ENCODE measurements at regions not wholly inside any gene's neighbourhood (a gene's known extent, or its start where the extent isn't known, plus 50 kb on each side); places are given as distances from the start of the nearest gene placed in this dataset.

- no peak overlapping the region for H2BK120ac ChIP-seq (replicated peaks; ENCODE audit: low read depth, low read length)
- ChIA-PET CTCF (ENCODE audit: partially characterized antibody) (interaction anchor here (0.8 to 1.3 kb wide), 2 partner anchors 37 to 111 kb away, joined by 3 read pairs; no protein-coding TSS in a partner anchor), POLR2A (ENCODE audit: partially characterized antibody) (no interaction called here)
- H3K18ac ChIP-seq (ENCODE audit: extremely low read depth, low read length) = no peak overlapping the region
- no peak overlapping the region for H3K9ac ChIP-seq (replicated peaks in 1 of 4; ENCODE audit: extremely low read depth in 1 of 4, low read depth in 3 of 4, low read length in 3 of 4)
- TF ChIP-seq JUND (IDR thresholded peaks at IDR 0.05; ENCODE audit: low read length) (no peak), CEBPB (IDR thresholded peaks at IDR 0.05; ENCODE audit: low read depth, low read length) (no peak), MAFK (IDR thresholded peaks at IDR 0.05; ENCODE audit: low read depth, low read length) (no peak), CHD1 (IDR thresholded peaks at IDR 0.05; ENCODE audit: low read depth, low read length) (no peak), SIN3A (conservative IDR thresholded peaks at IDR 0.05 in 1 of 2, IDR thresholded peaks at IDR 0.05 in 1 of 2; ENCODE audit: low read depth in 1 of 2, low read length in 2 of 2) (no peak), EZH2 (IDR thresholded peaks at IDR 0.05; ENCODE audit: low read depth, low read length, severe bottlenecking) (no peak), KDM4A (IDR thresholded peaks at IDR 0.05; ENCODE audit: low read depth, low read length, severe bottlenecking) (no peak), NRF1 (IDR thresholded peaks at IDR 0.05; ENCODE audit: low read depth, low read length) (no peak), SP2 (IDR thresholded peaks at IDR 0.05; ENCODE audit: low read length) (no peak), RAD21 (IDR thresholded peaks at IDR 0.05 in 1 of 2, conservative IDR thresholded peaks at IDR 0.05 in 1 of 2; ENCODE audit: low read depth in 2 of 2, low read length in 2 of 2) (no peak), YY1 (IDR thresholded peaks at IDR 0.05; ENCODE audit: low read depth, low read length) (no peak), HDAC6 (IDR thresholded peaks at IDR 0.05; ENCODE audit: low read depth, low read length) (no peak)
- TF ChIP-seq, protein P1, sequence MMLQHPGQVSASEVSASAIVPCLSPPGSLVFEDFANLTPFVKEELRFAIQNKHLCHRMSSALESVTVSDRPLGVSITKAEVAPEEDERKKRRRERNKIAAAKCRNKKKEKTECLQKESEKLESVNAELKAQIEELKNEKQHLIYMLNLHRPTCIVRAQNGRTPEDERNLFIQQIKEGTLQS (IDR thresholded peaks at IDR 0.05; ENCODE audit: insufficient read depth, low read depth, low read length) = no peak
- H3K27ac ChIP-seq (ENCODE audit: low read depth, low read length) = no peak overlapping the region
- no peak overlapping the region for H3K4ac ChIP-seq (replicated peaks; ENCODE audit: insufficient read length, low read depth, low read length)
- no peaks in the 10 kb centered on the region for H3K79me2 ChIP-seq (ENCODE audit: control insufficient read depth in 1 of 2, insufficient read depth in 2 of 2, low read length in 2 of 2)
- H3K4me2 ChIP-seq (ENCODE audit: insufficient read depth in 1 of 2, low read depth in 2 of 2, low read length in 2 of 2) = 0 out of 4 replicates have a peak overlapping the region, but pooled peaks of 1 of the 2 experiments have one; percentile 28
- H2AK5ac ChIP-seq (ENCODE audit: low read depth, low read length) = no peak overlapping the region
- H4K8ac ChIP-seq (ENCODE audit: extremely low read depth, insufficient read depth, low read length) = no peak overlapping the region
- no peak overlapping the region for H3K14ac ChIP-seq (ENCODE audit: insufficient read length)
- no peak overlapping the region for H2BK12ac ChIP-seq (ENCODE audit: low read depth, low read length)
- H3K9me3 ChIP-seq (ENCODE audit: insufficient read depth in 2 of 2, low read depth in 1 of 2, low read length in 1 of 2) = no peaks in the 10 kb centered on the region
- peaks cover 2 to 10% (median 6%) of the 10 kb centered on the region in 4 experiments; a peak in 5 of 7 replicates for H3K4me1 ChIP-seq (replicated peaks in 1 of 4; ENCODE audit: control insufficient read depth in 3 of 4, insufficient read depth in 4 of 4, low read length in 3 of 4)
- no peak overlapping the region for H4K91ac ChIP-seq (replicated peaks; ENCODE audit: insufficient read length, low read length)
- H4K20me1 ChIP-seq (replicated peaks in 1 of 2; ENCODE audit: control insufficient read depth in 1 of 2, insufficient read depth in 2 of 2, low read length in 2 of 2) = no peaks in the 10 kb centered on the region
- no peaks in the 10 kb centered on the region for H3K36me3 ChIP-seq (ENCODE audit: control insufficient read depth in 2 of 4, insufficient read depth in 4 of 4, low read length in 3 of 4)
- H3K27me3 ChIP-seq (replicated peaks in 1 of 4; ENCODE audit: control insufficient read depth in 3 of 4, extremely low read depth in 1 of 4, insufficient read depth in 3 of 4, low read length in 3 of 4) = no peaks in the 10 kb centered on the region
- H3K23ac ChIP-seq (ENCODE audit: insufficient read length) = no peak overlapping the region
- no peak for DNase-seq (ENCODE audit: low read depth in 1 of 2, low spot score in 2 of 2)
- no peak overlapping the region for H2BK5ac ChIP-seq (ENCODE audit: low read depth, low read length)
- peak; percentile 24 for FAIRE-seq
- no peaks in the 10 kb centered on the region; the same call in 1 of the 2 replicates for H3K23me2 ChIP-seq (ENCODE audit: low read depth, low read length)
- no peak overlapping the region for H3K4me3 ChIP-seq (ENCODE audit: extremely low read depth in 1 of 4, insufficient read depth in 2 of 4, low read depth in 3 of 4, low read length in 4 of 4)
- no peak overlapping the region for H4K5ac ChIP-seq (ENCODE audit: insufficient read length, low read depth, low read length)
- H2BK20ac ChIP-seq (ENCODE audit: low read length) = no peak overlapping the region
- no peaks in the 10 kb centered on the region for H3K79me1 ChIP-seq (ENCODE audit: low read depth, low read length)
- H2AFZ ChIP-seq (ENCODE audit: low read length) = no peak overlapping the region
- no peak overlapping the region for H3K56ac ChIP-seq (replicated peaks; ENCODE audit: insufficient read length, low read depth, low read length)
- 91% methylated on average over 2 of the region's 2 CpGs; no CpG with 5 or more reads in 1 of the 2 experiments for WGBS, 2 experiments (ENCODE audit: extremely low coverage in 1 of 2, insufficient coverage in 1 of 2, insufficient read length in 1 of 2, insufficient replicate concordance in 2 of 2, low coverage in 1 of 2, low lambda C conversion rate in 2 of 2, missing lambda C conversion rate in 1 of 2)
- H2BK15ac ChIP-seq (ENCODE audit: low read length) = no peak overlapping the region
Observed at GRCh38 chr2:133643863-133644262, 75.6 kb upstream of the NCKAP5 start.

All from H1 (cell line).